ENCODE measurements at regions not wholly inside any gene's neighbourhood (a gene's known extent, or its start where the extent isn't known, plus 50 kb on each side); places are given as distances from the start of the nearest gene placed in this dataset.

DNA sequence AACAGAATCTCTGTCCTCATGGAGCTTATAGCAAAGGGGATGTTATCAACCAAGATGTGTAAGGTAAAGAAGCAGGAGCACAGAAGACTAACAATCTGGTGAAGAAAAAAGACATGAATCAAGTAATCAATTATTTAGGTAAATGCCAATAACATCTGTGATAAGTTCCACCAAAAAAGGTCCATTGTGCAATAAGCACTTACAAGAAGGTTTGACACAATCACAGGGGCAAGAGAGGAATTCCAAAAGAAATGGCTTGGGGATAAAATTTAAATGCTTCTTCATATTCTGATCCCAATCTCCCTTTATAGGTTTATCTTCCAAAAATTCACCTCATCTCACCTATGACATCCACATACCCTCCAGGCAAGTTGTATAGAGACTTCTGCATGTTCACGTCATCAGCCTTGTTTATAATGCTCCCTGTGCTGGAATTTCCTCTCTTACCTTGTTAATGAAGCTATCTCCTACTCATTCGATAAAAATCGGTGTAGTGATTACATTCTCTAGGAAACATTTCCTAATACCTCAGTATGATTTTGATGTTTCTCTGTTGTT lies 53.6 kb upstream of the DPT start:
- Histone ChIP-seq H3K4me3 (no peak overlapping the region), H3K27ac (no peak overlapping the region)

GRCh38 chr1:168783458-168784210 lies 54.6 kb upstream of the DPT start:
- Histone ChIP-seq H3K4me3 (no peak overlapping the region), H3K27ac (no peak overlapping the region)

DNA sequence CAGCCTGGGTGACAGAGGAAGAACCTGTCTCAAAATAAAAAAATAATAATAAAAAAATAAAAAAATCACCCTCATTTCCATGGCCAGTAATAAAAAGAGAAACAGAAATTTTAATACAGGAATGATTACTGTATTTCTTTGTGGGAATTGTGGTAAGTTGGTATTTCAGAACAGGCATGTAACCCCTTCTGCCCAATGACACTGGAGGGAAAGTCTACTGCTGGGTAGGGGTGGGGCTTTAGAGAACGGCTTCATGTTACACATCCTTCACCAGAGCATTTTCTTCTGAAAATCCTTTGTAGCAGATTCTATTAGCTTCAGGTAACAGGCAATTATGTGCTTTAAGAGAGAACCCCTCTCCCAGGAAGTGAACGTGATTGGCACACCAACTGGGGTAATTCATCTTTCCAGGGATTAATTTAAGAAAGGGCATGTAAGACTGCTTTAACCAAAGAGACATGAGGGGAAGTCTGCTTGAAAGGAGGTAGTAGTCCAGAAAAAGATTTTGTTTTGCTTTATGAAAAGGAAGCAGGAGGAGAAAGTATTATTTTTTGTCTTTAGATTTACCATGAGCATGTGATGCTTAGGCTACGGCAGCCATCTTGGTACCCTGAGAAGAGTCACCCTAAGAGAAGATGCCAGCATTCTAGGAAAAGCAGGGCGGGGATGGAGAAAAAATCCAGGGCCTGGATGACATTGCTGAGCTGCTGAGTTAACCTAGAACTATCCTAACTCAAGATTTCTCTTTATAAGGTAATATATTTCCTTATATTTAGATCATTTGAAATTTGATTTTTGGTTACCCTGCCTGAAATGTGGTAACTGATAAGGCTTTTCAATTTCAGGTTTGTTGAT lies 57.7 kb upstream of the DPT start:
- H3K27ac ChIP-seq, result no peak overlapping the region
- H3K4me3 ChIP-seq, result no peak overlapping the region

- Histone ChIP-seq H3K4me3 (no peak overlapping the region), H3K27ac (no peak overlapping the region)
These were observed 59.3 kb upstream of the DPT start for GRCh38 chr1:168788258-168788657.

DNA sequence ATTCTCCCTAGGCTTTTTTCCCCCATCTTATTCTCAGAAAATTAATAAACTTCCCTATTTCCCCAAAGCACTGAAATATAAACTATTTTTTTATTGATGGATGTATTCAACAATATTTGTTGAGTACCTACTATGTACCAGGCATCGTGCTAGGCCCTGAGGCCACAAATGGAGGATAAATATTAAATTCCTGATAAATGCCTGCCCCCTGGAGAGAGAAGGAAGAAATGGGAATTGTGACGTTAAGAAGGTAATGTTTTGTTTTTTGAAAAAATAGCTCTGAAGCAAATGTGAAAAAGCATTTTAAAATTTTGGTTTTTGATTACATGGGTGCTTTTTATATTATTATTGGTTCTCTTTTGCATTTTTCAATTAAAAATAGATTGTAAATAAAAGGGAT lies 60.5 kb upstream of the DPT start:
- Histone ChIP-seq H3K4me3 (no peak overlapping the region), H3K27ac (no peak overlapping the region)

DNA sequence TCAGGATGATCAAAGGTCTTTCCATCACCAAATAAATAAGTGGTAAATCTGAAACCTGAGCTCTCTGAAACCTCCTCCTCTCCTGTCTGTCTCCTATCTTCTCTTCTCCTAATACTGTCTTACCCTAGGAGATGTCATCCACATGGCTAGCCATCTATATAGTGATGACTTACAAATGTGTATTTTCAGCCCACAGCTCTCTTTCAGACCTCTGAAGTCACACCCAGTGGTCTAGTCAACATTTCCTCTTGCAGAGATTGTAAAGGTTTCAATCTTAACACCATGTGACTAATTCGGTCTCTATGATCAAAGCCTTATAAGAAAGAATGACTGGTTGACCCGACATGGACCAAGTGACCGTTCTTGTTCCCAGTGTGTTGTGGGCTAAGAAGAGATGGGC lies 63.1 kb upstream of the DPT start:
- Histone ChIP-seq H3K27ac (no peak overlapping the region), H3K4me3 (no peak overlapping the region)

DNA sequence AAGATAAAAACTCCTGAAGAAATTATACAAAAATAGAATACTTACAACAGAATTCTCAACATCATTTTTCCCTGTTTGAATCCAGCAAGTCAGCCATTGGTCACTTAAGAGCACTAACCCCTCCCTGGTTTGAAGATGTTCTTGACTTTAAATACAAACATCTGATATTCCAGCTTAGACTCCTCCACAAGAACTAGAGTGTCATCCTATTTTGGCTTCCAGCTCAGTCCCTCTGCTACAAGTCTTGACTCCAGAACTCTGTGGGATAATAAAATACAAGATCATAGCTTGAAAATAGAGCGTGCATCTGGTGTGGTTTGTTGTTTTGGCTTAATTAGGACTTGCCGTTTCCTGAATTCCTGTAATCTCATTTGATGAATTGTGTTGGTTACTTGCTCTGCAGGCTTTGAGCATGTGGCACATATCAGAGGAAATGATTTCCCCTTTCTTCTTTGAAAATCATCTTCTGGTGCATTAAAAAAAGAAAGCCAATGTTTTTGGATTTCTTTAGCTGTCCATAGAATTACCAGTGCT lies 63.7 kb upstream of the DPT start:
- Histone ChIP-seq H3K27ac (no peak overlapping the region), H3K4me3 (no peak overlapping the region)

DNA sequence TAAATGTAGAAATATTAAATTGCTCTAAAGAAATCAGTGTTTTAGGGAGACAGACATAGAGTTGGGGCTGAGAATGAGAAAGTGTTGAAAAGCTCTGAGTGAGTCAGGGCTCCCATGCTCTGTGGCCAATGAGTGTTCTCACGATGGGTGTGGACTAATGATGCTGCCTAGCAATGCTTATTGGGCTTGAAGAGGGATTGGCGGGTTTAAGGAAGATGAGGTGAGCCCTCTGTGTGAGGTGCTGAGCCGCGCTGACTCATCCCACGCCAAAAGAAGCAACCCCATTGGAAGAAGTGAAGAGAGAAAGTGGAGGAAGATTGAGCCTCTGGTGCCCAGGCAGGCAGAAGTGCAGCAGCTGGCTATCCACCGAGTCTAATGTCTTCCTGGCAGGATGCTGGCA lies 65.1 kb upstream of the DPT start:
- no peak overlapping the region for H3K27ac ChIP-seq
- H3K4me3 ChIP-seq, result no peak overlapping the region

DNA sequence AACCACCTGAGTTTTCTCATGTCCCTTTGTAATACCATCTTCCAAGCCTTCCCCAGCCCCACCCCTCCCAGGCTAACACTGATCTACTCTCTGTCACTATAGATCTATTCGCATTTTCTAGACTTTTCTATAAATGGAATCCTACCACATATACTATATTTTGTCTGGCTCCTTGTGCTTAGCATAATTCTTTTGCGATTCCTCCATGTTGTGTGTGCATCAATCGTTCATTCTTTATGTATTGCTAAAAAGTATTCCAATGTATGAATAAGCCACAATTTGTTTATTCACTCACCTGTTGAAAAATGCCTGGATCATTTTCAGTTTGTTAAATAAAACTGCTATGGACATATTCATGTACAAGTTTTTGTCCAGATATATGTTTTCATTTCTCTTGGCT lies 66.7 kb upstream of the DPT start:
- no peak overlapping the region for H3K4me3 ChIP-seq
- H3K27ac ChIP-seq, result no peak overlapping the region

- Histone ChIP-seq H3K27ac (no peak overlapping the region), H3K4me3 (no peak overlapping the region)
These were observed 71.1 kb upstream of the DPT start for GRCh38 chr1:168799927-168800605.

- no peak overlapping the region for H3K4me3 ChIP-seq
- no peak overlapping the region for H3K27ac ChIP-seq
These were observed 72.2 kb upstream of the DPT start for GRCh38 chr1:168801032-168801745.

DNA sequence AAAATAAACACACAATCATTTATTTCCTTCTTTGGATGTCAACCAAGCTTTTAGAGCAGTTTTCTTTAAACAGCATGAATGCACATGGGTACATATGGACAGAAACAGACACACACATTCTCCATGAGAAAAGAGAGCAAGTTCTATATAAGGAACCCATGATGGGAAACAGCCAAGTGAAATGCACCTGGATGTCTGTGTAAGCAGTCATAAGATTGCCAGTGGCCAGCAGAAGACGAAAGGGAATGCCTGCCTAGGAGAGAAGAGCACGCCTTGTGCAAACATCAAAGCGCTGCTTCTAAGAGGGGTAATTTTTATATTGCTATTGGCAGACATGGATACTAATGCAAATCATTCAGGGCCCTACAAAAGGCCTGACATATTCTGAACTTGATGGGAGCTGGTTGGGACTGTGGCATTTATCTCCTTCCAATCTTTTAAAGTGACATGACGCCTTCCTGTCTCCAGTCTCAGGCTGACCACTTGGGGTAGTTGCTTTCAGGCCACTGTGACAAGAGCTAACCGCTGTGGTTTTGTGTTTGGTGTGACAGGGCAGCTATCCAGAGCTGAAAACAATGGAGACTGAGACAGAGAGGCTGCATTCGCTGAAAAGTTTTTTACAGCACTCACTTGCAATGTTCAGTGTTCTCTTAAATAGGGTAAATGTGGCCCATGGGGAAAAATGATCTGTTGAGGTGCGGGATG lies 75.0 kb upstream of the DPT start:
- Histone ChIP-seq H3K27ac (no peak overlapping the region), H3K4me3 (no peak overlapping the region)

DNA sequence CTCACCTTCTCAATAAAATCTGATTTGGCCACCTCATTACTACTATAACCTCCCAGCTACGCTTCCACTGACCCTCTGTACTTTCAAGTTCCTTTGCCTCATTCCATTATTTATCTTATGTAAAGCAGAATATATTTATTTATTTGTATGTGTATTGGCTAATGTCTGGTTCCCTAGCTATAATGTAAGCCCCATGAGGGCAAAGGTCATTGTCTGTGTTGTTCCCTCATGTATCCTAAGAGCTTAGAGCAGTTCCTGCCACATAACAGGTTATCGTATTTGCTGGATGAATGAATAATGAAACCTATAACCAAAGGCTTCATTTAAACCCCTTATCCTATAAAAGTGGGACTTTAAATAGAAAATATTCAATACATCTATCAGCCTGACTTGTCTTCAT lies 77.9 kb upstream of the DPT start:
- Histone ChIP-seq H3K27ac (no peak overlapping the region), H3K4me3 (no peak overlapping the region)

DNA sequence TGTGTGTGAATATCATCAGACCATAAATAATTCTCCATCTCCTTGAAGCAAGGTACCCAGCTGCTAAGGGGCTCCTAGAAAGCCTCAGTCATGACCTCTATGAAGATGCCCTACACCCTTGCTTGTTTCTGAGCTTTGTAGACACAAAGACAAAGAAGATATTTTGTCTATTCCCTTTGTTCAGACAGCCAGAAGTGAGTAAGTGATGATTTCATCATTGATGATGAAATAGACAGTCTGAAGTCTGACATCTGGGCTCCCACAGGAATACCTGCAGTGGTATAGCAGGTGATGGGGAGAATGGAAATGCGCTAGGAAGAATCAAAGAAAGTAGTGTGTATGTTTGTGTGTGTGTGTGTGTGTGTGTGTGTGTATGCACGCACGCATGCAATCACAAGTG lies 82.2 kb upstream of the DPT start:
- Histone ChIP-seq H3K27ac (peak overlapping the region in 1 of 21 experiments; percentile 59), H3K4me3 (no peak overlapping the region)

DNA sequence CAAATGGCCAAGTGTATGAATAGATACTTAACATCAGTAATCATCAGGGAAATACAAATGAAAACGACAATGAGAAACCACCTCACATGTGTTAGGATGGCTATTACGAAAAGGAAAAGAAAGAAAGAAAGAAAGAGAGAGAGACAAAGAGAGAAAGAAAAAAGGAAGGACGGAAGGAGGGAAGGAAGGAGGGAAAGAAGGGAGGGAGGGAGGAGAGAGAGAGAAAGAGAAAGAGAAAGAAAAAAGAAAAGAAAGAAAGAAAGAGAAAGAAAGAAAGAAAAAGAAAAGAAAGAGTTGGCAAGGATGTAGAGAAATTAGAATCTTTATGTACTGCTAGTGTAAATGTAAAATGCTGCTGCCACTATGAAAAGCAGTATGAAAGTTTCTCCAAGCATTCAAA lies 90.7 kb upstream of the DPT start:
- no peak overlapping the region for H3K4me3 ChIP-seq
- no peak overlapping the region for H3K27ac ChIP-seq

DNA sequence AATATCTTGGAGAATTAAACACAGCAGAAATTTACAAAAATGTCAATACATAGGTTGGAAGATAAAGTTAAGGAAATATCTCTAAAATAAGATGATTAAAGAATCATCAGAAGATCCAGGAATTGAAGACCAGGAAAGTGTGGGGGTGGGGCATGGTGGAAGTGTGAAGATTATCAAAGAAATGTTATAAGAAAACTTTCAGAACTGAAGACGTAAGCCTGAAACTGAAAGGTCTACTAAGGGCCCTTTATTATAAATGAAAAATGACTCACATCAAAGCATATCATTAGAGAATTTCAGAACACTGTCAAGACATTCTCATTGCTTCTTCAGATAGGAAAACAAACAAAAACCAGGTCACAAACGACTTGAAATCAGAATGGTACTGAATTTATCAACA lies 92.4 kb upstream of the DPT start:
- no peak overlapping the region for H3K4me3 ChIP-seq
- H3K27ac ChIP-seq, result no peak overlapping the region

- Histone ChIP-seq H3K4me3 (no peak overlapping the region), H3K27ac (no peak overlapping the region)
These were observed 93.9 kb upstream of the DPT start for GRCh38 chr1:168822911-168823310.

DNA sequence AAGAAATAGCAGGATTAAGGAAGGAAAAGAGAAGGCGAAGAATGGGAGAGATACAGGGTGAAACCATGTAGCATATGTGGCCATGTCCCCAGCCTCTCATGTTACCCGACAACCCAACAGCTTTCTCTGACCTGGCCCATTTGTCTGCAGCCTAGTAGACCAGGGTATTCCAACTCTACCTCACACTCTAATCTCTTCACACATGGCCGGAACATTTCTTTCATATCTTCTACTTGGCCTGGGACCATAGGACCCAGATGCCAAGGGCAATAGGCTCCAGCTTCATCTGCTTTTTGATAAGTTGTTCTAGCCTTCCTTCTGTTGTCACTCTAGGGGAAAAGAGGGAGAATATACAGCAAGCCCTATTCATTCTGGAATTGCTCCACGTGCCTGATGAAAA lies 95.0 kb upstream of the DPT start:
- no peak overlapping the region for H3K4me3 ChIP-seq
- no peak overlapping the region for H3K27ac ChIP-seq

DNA sequence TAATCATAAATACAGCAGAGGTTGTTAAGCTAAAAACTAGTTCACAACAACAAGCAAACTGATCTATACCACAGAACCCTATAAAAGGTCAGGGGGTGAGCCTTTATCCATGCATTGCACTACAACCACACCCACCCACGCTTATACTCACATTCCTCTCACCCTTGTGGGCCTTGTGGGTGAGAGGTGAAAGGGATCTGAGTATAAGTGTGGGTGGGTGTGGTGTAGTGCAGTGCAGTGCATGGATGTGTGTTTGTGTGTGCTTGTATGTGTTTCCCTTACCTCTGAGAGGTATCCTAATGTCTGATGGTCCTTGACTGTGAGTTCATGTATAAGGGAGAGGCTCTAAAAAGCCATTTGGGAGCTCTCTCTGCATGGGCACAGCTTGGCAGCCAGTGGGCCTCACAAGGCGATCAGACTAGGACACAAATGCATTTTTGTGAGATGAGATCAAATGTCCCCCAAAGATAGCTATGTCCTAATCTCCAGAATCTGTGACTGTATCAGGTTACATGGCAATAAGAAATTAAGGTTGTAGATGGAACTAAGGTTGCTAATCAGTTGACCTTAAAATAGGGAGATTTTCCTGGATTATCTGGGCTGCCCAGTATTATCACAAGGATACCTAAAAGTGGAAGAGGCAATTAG lies 95.5 kb upstream of the DPT start:
- H3K4me3 ChIP-seq, result no peak overlapping the region
- H3K27ac ChIP-seq, result no peak overlapping the region
